Stimulated activated CD8-positive, alpha-beta memory T cell treated with anti-CD3 and anti-CD28 coated beads, Interleukin-15, amount 100 ng/mL, for 1 hour (primary cell): ENCODE measurements at regions not wholly inside any gene's neighbourhood (a gene's known extent, or its start where the extent isn't known, plus 50 kb on each side); places are given as distances from the start of the nearest gene placed in this dataset.
"Not testable (repeated sequence)": the region's sequence is repeated elsewhere in the genome, so short reads cannot be mapped to it uniquely, and the experiment has no call there.

Experiments
- DNase-seq: peaks from one replicate; pipeline ENCODE4 v3.0.0-alpha.2; 2020; ENCODE audit warnings: low read depth

DNA sequence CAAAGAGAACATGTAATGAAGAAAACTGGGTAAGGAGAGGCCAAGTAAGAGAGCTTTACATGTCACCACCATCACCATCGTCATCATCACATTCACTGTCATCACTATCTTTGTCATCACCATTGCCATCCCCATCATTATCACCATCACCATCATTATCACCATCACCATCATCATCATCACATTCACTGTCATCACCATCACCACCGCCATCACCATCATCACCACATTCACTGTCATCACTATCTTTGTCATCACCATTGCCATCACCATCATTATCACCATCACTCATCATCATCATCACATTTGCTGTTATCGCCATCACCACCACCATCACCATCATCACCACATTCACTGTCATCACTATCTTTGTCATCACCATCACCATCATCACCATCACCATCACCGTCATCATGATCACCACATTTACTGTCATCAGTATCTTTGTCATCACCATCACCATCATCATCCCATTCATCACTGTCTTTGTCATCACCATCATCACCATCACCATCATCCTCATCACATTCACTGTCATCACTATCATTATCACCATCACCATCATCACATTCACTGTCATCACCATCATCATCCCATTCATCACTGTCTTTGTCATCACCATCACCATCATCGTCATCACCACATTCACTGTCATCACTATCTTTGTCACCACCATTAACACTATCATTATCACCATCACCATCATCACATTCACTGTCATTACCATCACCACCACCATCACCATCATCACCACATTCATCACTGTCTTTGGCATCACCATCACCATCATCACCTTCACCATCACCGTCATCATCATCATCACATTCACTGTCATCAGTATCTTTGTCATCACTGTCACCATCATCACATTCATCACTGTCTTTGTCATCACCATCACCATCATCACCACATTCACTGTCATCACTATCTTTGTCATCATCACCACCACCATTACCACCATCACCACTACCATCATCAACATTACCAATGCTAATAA, 172.3 kb downstream of the ERMARD start:
- no peak for DNase-seq

GRCh38 chr6:169921853-169922824, 170.7 kb downstream of the ERMARD start:
- no peak for DNase-seq

GRCh38 chr6:169921217-169921616, 169.8 kb downstream of the ERMARD start:
- no peak for DNase-seq

DNA sequence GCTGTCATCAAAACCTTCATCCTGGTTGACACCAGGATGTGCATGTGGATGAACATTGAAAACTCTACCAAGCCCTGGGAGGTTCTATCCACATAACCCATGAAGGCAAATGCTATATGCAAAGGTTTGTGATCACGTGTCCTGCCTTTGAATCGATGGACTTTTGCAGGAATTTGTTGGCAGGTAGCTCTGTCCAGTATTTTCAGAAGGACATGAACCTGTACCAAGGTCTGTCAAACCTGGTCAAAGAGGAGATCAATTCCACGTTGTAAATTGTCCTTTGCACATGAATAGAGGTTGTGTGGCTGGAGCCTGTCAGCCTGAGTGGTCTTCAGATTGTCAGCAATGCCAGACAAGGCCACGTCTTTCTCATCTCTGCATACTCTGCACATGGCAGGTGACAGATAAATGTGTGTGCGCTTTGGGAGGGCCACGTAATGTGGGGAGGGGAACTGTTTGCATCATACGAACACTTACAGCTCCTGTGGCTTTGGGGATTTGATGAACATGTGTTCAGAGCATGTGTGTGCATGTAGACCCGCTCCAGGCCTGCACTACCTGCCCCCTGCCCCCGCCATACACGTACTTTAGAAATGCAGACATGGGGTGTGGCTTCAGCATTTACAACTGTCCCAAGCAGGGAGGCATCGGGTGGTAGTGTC, 169.1 kb downstream of the ERMARD start:
- no peak for DNase-seq

- no peak for DNase-seq
Observed at GRCh38 chr6:169918954-169919549, 167.6 kb downstream of the ERMARD start.

GRCh38 chr6:169918239-169918953, 167.0 kb downstream of the ERMARD start:
- DNase-seq: no peak

DNA sequence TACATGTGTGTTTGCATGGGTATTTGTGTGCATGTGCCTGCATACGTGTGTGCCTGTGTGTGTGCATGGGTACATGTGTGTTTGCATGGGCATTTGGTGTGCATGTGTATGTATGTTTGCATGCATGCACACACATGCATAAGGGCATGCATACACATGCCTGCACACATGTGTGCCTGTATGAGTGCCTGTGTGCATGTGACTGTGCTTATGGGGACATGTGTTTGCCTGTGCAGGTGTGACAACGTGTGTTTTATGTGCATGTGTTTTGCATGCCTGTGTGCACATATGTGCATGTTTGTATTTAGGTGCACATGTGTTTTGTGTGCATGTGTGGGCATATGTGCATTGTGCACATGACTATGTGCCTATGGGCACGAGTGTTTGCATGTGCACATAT, 165.7 kb downstream of the ERMARD start:
- no peak for DNase-seq

GRCh38 chr6:169915769-169916550, 164.5 kb downstream of the ERMARD start:
- no peak for DNase-seq

DNA sequence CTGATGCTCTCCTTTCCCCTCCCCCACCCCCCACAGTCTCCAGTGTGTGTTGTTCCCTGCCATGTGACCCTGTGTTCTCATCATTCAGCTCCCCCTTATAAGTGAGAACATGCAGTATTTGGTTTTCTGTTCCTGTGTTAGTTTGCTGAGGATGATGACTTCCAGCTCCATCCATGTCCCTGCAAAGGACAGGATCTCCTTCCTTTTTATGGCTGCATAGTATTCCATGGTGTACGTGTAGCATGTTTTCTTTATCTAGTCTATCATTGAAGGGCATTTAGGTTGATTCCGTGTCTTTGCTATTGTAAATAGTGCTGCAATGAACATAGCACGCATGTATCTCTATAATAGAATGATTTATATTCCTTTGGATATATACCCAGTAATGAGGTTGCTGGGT, 162.3 kb downstream of the ERMARD start:
- not testable (repeated sequence) for DNase-seq

GRCh38 chr6:169913096-169913638, 161.7 kb downstream of the ERMARD start:
- no peak for DNase-seq

- no peak for DNase-seq
Observed at GRCh38 chr6:169912266-169913095, 161.1 kb downstream of the ERMARD start.

- no peak for DNase-seq
Observed at GRCh38 chr6:169911264-169912263, 160.1 kb downstream of the ERMARD start.

DNA sequence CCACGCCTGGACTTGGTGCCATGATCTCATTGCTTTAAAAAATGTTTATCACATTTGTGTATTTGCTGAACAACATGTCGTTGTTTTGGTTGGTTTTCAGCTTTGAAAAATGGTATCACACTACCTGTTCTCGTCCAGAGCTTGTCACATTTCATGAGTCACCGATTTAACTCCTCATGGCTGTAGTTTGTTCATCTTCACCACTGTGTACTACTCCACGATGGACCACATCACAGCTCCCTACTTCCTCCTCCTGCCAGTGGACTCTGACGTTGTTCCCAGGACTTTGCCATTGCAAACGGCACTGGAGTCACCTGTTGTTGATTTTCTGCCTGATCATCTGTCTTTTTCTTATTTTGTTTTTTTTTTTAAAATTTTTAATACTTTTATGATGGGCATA, 157.7 kb downstream of the ERMARD start:
- no peak for DNase-seq

GRCh38 chr6:169908403-169908933, 157.0 kb downstream of the ERMARD start:
- DNase-seq: no peak

DNA sequence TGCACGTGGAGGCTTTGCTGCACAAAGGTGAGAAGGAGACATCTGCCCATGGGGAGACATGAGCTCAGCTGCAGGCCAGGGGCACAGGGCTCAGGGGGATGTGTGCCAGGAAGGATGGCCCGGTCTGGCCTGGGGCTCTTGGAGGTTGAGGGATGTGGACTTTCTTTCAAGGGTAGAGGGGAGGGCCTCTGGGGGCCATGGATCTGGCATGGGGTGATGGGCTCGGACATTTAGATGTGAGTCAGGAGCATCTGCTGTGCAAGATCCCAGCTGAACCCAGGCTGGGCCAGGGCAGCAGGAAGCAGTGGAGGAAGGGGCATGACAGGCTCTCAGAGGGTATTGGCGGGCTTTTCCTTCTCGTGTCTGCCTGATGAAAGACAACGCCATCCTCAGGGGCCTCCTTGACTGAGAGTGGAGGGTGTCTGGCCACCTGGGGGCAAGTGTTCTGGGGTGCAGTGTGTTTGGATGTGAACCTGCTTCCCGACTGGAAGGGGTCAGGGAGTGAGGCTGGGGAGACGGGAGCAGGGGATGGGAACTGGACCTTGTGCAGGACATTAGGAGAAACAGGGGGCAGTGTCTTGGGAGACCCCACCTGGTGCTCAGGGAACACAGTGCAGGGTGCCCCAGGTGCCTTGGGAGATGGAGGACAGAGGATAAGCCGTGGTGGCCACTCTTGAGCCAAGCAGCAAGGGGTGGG, 156.1 kb downstream of the ERMARD start:
- DNase-seq: no peak

- no peak for DNase-seq
Observed at GRCh38 chr6:169906688-169907418, 155.4 kb downstream of the ERMARD start.
